HEK293T (cell line): ENCODE measurements at regions not wholly inside any gene's neighbourhood (a gene's known extent, or its start where the extent isn't known, plus 50 kb on each side); places are given as distances from the start of the nearest gene placed in this dataset.
"Not testable (repeated sequence)": the region's sequence is repeated elsewhere in the genome, so short reads cannot be mapped to it uniquely, and the experiment has no call there.

Source experiments
- ARNT ChIP-seq: fragments of 450-650 bp; IDR thresholded peaks from 2 replicates; pipeline ENCODE4 v1.6.1; 2017; ENCODE audit warnings: mild to moderate bottlenecking
- BHLHE40 ChIP-seq: fragments of 450-650 bp; IDR thresholded peaks from 2 replicates; pipeline ENCODE4 v1.6.1; 2016; ENCODE audit warnings: mild to moderate bottlenecking, moderate library complexity, borderline replicate concordance
- CTBP1 ChIP-seq: fragments of 450-650 bp; IDR thresholded peaks from 2 replicates; pipeline ENCODE4 v1.6.1; 2016; ENCODE audit warnings: borderline replicate concordance
- ELF4 ChIP-seq: fragments of 450-650 bp; IDR thresholded peaks from 2 replicates; pipeline ENCODE4 v1.6.1; 2017; ENCODE audit warnings: antibody characterized with exemption
- FOXA1 ChIP-seq: fragments of 450-650 bp; IDR thresholded peaks from 2 replicates; pipeline ENCODE4 v1.6.1; 2016; ENCODE audit warnings: mild to moderate bottlenecking
- FOXK2 ChIP-seq: fragments of 450-650 bp; IDR thresholded peaks from 2 replicates; pipeline ENCODE4 v1.6.1; 2016; ENCODE audit warnings: mild to moderate bottlenecking
- FOXM1 ChIP-seq: fragments of 450-650 bp; IDR thresholded peaks from 2 replicates; pipeline ENCODE4 v1.6.1; 2017; ENCODE audit warnings: mild to moderate bottlenecking, borderline replicate concordance
- HDGF ChIP-seq: fragments of 450-650 bp; IDR thresholded peaks from 2 replicates; pipeline ENCODE4 v1.6.1; 2017; ENCODE audit warnings: antibody characterized with exemption, borderline replicate concordance
- L3MBTL2 ChIP-seq: fragments of 450-650 bp; conservative IDR thresholded peaks from 2 replicates; pipeline ENCODE4 v1.6.1; 2016; ENCODE audit warnings: mild to moderate bottlenecking
- LEF1 ChIP-seq: fragments of 450-650 bp; IDR thresholded peaks from 2 replicates; pipeline ENCODE4 v1.6.1; 2017; ENCODE audit warnings: mild to moderate bottlenecking, borderline replicate concordance
- NFRKB ChIP-seq: fragments of 450-650 bp; IDR thresholded peaks from 2 replicates; pipeline ENCODE4 v1.6.1; 2016; ENCODE audit warnings: mild to moderate bottlenecking, moderate library complexity
- PKNOX1 ChIP-seq: fragments of 450-650 bp; IDR thresholded peaks from 2 replicates; pipeline ENCODE4 v1.6.1; 2016
- SP1 ChIP-seq: fragments of 450-650 bp; IDR thresholded peaks from 2 replicates; pipeline ENCODE4 v1.6.1; 2017
- SUZ12 ChIP-seq: fragments of 450-650 bp; IDR thresholded peaks from 2 replicates; pipeline ENCODE4 v1.6.1; 2016; ENCODE audit warnings: mild to moderate bottlenecking

DNA sequence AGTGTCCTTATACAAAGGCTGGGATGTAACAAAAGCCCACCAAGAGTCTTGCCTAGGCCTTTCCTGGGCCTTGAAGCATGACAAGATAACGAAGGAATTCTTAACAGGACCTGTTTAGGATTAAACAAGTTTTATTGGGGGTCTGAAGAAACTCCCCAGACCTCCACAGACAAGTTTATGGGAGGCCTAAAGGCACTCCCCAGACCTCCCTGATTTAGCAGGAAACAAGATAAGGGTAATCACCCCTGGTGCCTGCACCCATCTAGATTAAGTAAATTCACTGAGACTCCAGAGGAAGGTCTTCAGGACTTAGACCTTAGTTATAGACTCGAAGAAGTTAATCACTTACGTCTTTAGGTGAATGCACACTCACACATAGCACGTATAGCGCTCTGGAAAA lies 208.4 kb upstream of the SMLR1 start:
- TF ChIP-seq BHLHE40, SUZ12, FOXA1, ELF4, FOXM1, L3MBTL2, PKNOX1, FOXK2, SP1, LEF1, HDGF, ARNT, NFRKB, CTBP1: not testable (repeated sequence)
